Activated T-helper 2 cell treated with anti-CD3 and anti-CD28 coated beads, Interferon-gamma antibody, Interleukin-2, Interleukin-4, amounts not matched to agents 10 μg/mL and 5 μg/mL and 100 μg/mL, durations not matched to agents 14 hours and 24 hours and 36 hours (primary cell): ENCODE measurements at regions not wholly inside any gene's neighbourhood (a gene's known extent, or its start where the extent isn't known, plus 50 kb on each side); places are given as distances from the start of the nearest gene placed in this dataset.

Source experiments
- DNase-seq: peaks from one replicate; pipeline ENCODE4 v3.0.0; 2021; ENCODE audit warnings: low spot score
- H3K27ac Mint-ChIP-seq: one replicate; pipeline ENCODE4 v1.8.0; 2021; ENCODE audit warnings: mixed read lengths
- H3K27me3 Mint-ChIP-seq: one replicate; pipeline ENCODE4 v1.8.0; 2021; ENCODE audit warnings: low read depth, mixed read lengths
- H3K36me3 Mint-ChIP-seq: one replicate; pipeline ENCODE4 v1.8.0; 2021; ENCODE audit warnings: low read depth, mixed read lengths
- H3K4me1 Mint-ChIP-seq: one replicate; pipeline ENCODE4 v1.8.0; 2021; ENCODE audit warnings: low read depth, mixed read lengths
- H3K4me3 Mint-ChIP-seq: one replicate; pipeline ENCODE4 v1.8.0; 2021; ENCODE audit warnings: low read depth, mild to moderate bottlenecking, moderate library complexity, mixed read lengths
- H3K9me3 Mint-ChIP-seq: one replicate; pipeline ENCODE4 v1.8.0; 2021; ENCODE audit warnings: mixed read lengths
- intact Hi-C: fragments of 100-400 bp; cut with micrococcal nuclease; formaldehyde crosslinking; loops from one replicate; pipeline ENCODE4 v1.15.1; 2023

DNA sequence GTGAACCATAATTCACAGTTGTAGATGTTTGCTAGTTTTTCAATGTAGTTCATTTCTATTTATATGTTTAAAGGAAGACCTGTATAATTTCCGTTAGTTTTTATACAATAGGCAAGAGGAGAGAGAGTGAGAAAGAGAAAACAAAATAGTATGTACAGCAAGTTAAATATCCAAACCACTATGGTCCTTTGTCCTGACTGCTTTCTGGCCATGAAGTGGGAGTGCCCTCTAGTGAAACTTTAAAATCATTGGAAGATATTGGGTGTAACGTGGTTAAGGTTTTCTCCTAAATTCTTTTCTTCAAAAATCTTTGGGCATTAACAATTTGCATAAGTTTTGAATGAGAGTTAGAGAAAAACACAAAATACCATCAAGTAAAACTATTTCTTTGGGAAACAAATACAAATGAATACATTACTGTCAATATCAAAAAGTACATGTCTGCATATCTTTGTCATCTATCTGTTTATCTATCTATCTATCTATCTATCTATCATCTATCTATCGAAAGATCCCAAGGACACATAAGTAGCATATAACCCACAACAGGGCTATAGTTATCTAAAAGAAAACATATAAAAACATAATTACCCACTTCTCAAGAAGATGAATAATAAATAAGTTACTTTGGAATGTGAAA is 534.6 kb upstream of the ATP11B start:
- H3K27ac Mint-ChIP-seq, result no peak overlapping the region
- DNase-seq, result no peak
- no peaks in the 10 kb centered on the region for H3K4me1 Mint-ChIP-seq
- no peak overlapping the region for H3K4me3 Mint-ChIP-seq
- no peaks in the 10 kb centered on the region for H3K36me3 Mint-ChIP-seq
- H3K9me3 Mint-ChIP-seq, result no peaks in the 10 kb centered on the region
- intact Hi-C loops, result no loop called here
- peaks cover 4% of the 10 kb centered on the region for H3K27me3 Mint-ChIP-seq

DNA sequence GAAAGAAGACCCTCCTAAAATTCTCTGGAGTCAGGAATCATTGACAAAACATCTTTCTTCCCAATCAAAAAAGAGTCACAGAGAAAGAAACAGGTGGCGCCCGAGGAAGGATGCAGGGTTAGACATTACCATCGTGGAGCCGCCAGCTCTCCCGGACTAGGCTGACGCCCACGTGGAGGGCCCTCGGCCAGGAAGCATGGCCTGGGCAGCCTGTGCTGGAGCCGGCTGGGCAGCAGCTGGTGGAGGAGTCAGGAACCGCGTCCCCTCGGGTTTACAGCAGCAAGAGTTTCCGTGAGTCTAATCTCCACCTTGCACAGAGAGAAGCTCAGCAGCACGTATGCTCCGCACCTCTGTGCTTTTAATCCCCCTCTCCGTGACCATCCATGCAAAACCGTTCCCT is 533.7 kb upstream of the ATP11B start:
- Mint-ChIP-seq H3K9me3 (no peaks in the 10 kb centered on the region), H3K27ac (no peak overlapping the region), H3K4me3 (no peak overlapping the region), H3K36me3 (no peaks in the 10 kb centered on the region), H3K27me3 (peaks cover 4% of the 10 kb centered on the region), H3K4me1 (no peaks in the 10 kb centered on the region)
- intact Hi-C loops, result no loop called here
- DNase-seq, result no peak

- no peaks in the 10 kb centered on the region for H3K36me3 Mint-ChIP-seq
- H3K4me3 Mint-ChIP-seq, result no peak overlapping the region
- no peaks in the 10 kb centered on the region for H3K9me3 Mint-ChIP-seq
- peaks cover 4% of the 10 kb centered on the region for H3K27me3 Mint-ChIP-seq
- DNase-seq, result no peak
- intact Hi-C loops, result no loop called here
- no peaks in the 10 kb centered on the region for H3K4me1 Mint-ChIP-seq
- no peak overlapping the region for H3K27ac Mint-ChIP-seq
These were observed 532.3 kb upstream of the ATP11B start for GRCh38 chr3:182261041-182261440.

GRCh38 chr3:182268711-182269110 is 524.6 kb upstream of the ATP11B start:
- no peaks in the 10 kb centered on the region for H3K4me1 Mint-ChIP-seq

DNA sequence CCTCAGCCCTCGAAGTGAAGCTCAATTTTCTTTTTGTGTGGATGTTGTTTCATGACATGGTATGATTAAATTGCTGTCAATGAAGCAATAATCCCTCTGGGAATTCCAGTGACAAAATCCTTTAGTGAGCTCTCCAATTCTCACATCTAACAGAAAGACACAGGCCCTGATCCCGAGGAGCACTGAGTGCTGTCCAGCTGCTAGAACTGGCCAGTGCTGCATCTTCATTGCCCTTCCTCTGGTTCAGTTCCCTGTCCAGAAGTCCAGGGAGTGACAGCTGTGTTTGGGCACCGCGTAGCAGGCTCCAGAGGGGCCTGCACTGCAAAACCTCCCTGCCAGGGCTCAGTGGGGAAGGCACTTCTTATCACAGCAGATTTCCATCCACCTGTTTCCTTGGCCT is 516.8 kb upstream of the ATP11B start:
- Mint-ChIP-seq H3K36me3 (no peaks in the 10 kb centered on the region), H3K27ac (no peak overlapping the region), H3K9me3 (no peaks in the 10 kb centered on the region), H3K27me3 (no peaks in the 10 kb centered on the region), H3K4me1 (no peaks in the 10 kb centered on the region), H3K4me3 (no peak overlapping the region)
- no peak for DNase-seq
- intact Hi-C loops, result no loop called here

More at GRCh38 chr3:182268711-182269110, 524.6 kb upstream of the ATP11B start:
- DNase-seq, result no peak
- Mint-ChIP-seq H3K9me3 (no peaks in the 10 kb centered on the region), H3K27me3 (no peaks in the 10 kb centered on the region), H3K27ac (no peak overlapping the region), H3K4me3 (no peak overlapping the region), H3K36me3 (no peaks in the 10 kb centered on the region)
- intact Hi-C loops, result no loop called here

DNA sequence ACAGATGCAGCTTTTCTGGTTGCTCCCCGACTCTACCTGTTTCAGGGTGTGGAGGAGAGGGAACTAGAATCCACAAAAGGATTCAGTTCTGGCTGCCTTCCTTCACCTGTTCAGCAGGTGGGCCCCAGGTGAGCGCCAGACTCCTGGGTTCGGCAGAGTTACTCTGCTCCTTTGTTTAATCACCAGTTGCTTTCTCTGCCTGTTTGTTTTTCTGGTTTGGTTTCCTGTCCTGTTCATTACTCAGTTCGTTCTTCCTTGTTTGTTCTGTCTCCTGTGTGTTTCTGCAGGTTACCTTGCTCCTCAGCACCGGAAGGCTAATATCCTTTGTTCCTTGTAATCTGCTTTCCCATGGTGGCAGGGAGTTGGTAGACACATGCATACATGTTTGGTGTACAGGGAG is 508.5 kb upstream of the ATP11B start:
- DNase-seq, result no peak
- Mint-ChIP-seq H3K4me1 (no peaks in the 10 kb centered on the region), H3K36me3 (no peaks in the 10 kb centered on the region), H3K9me3 (no peaks in the 10 kb centered on the region), H3K27me3 (no peaks in the 10 kb centered on the region), H3K27ac (no peak overlapping the region), H3K4me3 (no peak overlapping the region)
- intact Hi-C loops, result no loop called here

- no peaks in the 10 kb centered on the region for H3K4me1 Mint-ChIP-seq
- no peak for DNase-seq
- H3K27ac Mint-ChIP-seq, result no peak overlapping the region
- H3K9me3 Mint-ChIP-seq, result no peaks in the 10 kb centered on the region
- intact Hi-C loops, result no loop called here
- H3K36me3 Mint-ChIP-seq, result no peaks in the 10 kb centered on the region
- H3K4me3 Mint-ChIP-seq, result no peak overlapping the region
- H3K27me3 Mint-ChIP-seq, result no peaks in the 10 kb centered on the region
These were observed 500.7 kb upstream of the ATP11B start for GRCh38 chr3:182292591-182292990.

- Mint-ChIP-seq H3K36me3 (no peaks in the 10 kb centered on the region), H3K4me3 (no peak overlapping the region), H3K27me3 (no peaks in the 10 kb centered on the region), H3K4me1 (no peaks in the 10 kb centered on the region), H3K27ac (no peak overlapping the region), H3K9me3 (no peaks in the 10 kb centered on the region)
- intact Hi-C loops, result no loop called here
- no peak for DNase-seq
These were observed 499.0 kb upstream of the ATP11B start for GRCh38 chr3:182294256-182294655.

DNA sequence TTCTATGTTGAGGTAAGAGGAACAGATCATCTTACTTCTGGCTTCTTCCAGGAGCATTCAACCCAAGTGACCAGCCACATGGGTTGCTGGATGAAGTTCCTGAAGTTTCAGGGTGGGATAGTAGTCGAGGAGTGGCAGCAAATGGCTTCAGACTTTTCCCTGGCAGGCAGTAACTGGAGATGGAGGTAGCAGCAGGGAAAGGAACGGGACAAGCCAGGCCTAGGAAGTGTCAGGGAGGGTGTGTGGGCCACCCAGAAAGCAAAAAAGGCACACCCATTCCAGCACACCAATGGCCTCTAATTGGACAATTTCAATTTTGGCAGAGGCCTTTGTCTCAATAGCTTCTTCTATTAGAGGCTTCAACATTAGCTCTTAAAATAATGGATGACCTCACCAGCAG is 498.6 kb upstream of the ATP11B start:
- H3K27ac Mint-ChIP-seq, result no peak overlapping the region
- no peaks in the 10 kb centered on the region for H3K9me3 Mint-ChIP-seq
- no peaks in the 10 kb centered on the region for H3K36me3 Mint-ChIP-seq
- no peak for DNase-seq
- no peaks in the 10 kb centered on the region for H3K4me1 Mint-ChIP-seq
- intact Hi-C loops, result no loop called here
- no peak overlapping the region for H3K4me3 Mint-ChIP-seq
- no peaks in the 10 kb centered on the region for H3K27me3 Mint-ChIP-seq

DNA sequence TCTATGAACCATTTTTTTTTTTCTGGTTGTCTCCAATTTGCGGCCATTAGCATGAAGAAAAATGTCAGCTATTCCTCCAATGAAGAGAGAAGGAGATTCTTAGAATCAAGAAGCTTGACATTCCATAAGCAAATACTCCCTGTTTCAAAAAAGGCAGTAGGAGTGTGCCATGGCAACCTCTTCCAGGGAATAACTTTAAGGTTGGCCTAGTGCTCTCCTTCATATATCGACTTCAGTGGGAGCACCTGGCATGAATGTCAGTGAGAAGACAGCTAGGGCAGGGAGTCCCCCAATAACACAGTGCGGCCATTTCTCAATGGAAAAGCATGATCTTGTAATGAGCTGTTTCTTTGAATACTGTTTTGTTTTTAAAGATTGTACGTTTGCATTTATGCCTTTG is 493.0 kb upstream of the ATP11B start:
- H3K4me1 Mint-ChIP-seq, result no peaks in the 10 kb centered on the region

DNA sequence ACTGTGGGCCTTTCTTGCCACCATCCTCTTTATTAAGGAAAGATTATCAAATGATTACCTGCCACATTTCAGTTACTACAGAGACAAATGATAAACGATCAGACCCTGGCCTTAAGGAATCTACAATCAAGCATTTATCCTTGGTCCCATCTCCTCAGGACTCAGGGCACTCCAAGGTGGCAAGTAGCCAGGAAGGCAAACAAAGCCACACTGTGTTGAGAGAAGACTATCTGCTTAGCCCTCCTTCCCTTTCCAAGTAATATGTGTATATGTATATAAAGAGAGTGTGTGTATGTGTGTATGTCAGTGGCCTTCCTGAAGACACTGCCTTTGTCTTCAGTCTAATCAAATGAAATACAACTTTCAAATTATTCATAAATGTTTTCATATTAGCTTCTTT is 490.1 kb upstream of the ATP11B start:
- H3K4me3 Mint-ChIP-seq, result no peak overlapping the region
- H3K36me3 Mint-ChIP-seq, result no peaks in the 10 kb centered on the region
- H3K27me3 Mint-ChIP-seq, result no peaks in the 10 kb centered on the region
- H3K9me3 Mint-ChIP-seq, result no peaks in the 10 kb centered on the region
- intact Hi-C loops, result no loop called here
- DNase-seq, result no peak
- H3K4me1 Mint-ChIP-seq, result no peaks in the 10 kb centered on the region
- no peak overlapping the region for H3K27ac Mint-ChIP-seq

More for the DNA sequence above, 493.0 kb upstream of the ATP11B start:
- Mint-ChIP-seq H3K27ac (no peak overlapping the region), H3K27me3 (no peaks in the 10 kb centered on the region), H3K36me3 (no peaks in the 10 kb centered on the region), H3K9me3 (no peaks in the 10 kb centered on the region), H3K4me3 (no peak overlapping the region)
- no peak for DNase-seq
- intact Hi-C loops, result no loop called here

DNA sequence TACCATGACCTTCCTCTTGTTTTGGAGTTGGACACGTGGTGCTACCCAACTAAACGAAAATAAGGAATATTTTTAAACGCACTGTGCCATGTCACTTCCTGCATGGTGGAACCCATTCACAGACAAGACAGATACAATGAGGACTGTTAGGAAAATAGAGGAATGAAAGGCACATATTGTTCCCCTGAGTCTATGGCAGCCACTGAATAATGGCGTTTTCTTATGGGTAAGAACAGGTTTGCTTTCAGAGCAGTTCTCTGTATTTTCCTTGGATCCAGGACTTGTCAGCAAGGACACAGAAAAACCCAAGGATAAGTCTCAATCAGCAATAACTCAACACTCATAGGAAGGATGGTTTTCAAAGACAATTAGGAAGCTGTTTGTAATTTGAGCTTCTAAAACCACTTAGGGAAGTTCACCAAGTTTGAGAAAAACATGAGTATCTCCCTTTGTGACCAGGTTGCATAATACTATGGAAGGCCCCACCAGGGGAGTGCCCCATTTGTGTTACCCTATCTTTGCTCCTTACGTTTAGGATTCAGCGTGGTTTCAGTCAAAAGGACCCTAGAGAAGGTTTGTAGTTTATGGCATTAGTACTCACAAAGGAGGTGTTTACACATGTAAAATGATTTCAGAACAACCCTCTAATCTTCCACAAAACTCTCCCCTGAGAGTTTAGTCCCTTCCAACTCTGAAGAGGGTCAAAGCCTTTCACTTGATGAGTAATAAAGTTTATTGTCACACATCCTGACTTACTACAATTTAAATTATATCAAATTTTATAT is 487.2 kb upstream of the ATP11B start:
- Mint-ChIP-seq H3K36me3 (no peaks in the 10 kb centered on the region), H3K4me1 (no peaks in the 10 kb centered on the region), H3K9me3 (no peaks in the 10 kb centered on the region), H3K27me3 (no peaks in the 10 kb centered on the region), H3K27ac (no peak overlapping the region), H3K4me3 (no peak overlapping the region)
- intact Hi-C loops, result no loop called here
- DNase-seq, result no peak

- no peak for DNase-seq
- intact Hi-C loops, result no loop called here
- Mint-ChIP-seq H3K4me1 (no peaks in the 10 kb centered on the region), H3K4me3 (no peak overlapping the region), H3K27me3 (no peaks in the 10 kb centered on the region), H3K27ac (no peak overlapping the region), H3K9me3 (no peaks in the 10 kb centered on the region), H3K36me3 (no peaks in the 10 kb centered on the region)
These were observed 485.0 kb upstream of the ATP11B start for GRCh38 chr3:182308328-182308727.
